Adrenal gland (tissue), 5 donors: ENCODE measurements at regions not wholly inside any gene's neighbourhood (a gene's known extent, or its start where the extent isn't known, plus 50 kb on each side); places are given as distances from the start of the nearest gene placed in this dataset.

Source experiments
- POLR2A ChIP-seq, 2 donors: fragments of 450-650 bp; IDR thresholded peaks; one replicate each; pipeline ENCODE4 v1.6.1; 2017; ENCODE audit warnings: antibody characterized with exemption in 2 of 2, mild to moderate bottlenecking in 2 of 2, moderate library complexity in 1 of 2
- TF ChIP-seq, protein P1 (sequence below), 6 experiments: fragments of 450-650 bp in 4 of 6; fragments of 200-600 bp in 2 of 6; sonication (generic) in 1 of 6; IDR thresholded peaks; 1 replicate in 5 of 6; 2 replicates in 1 of 6; pipeline versions ENCODE4 v1.5.1 to v1.8.0; 2016 to 2021; ENCODE audit warnings: antibody characterized with exemption in 6 of 6, mild to moderate bottlenecking in 2 of 6, moderate library complexity in 1 of 6
- donor health status: DM: no; HTN: no; CAD: no.

DNA sequence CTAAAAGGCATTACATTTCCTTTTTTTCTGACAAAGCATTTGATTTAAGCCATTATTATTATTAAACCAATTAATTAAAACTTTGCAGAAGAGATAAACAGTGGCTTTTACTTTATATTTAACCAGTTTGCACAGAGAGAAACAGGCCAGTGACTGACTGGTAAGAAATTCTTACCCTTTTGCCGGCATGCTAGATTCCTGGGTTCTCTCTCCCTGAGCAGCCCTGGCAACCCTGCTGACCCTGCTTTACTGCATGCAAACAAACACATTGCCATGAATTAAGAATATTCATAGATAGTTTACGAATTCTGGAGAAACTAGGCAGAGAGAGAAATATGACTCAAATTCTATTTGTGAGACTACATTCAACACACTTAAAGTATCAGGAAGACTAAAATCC is 1381.4 kb upstream of the IGFBP7 start:
- TF ChIP-seq, protein P1, sequence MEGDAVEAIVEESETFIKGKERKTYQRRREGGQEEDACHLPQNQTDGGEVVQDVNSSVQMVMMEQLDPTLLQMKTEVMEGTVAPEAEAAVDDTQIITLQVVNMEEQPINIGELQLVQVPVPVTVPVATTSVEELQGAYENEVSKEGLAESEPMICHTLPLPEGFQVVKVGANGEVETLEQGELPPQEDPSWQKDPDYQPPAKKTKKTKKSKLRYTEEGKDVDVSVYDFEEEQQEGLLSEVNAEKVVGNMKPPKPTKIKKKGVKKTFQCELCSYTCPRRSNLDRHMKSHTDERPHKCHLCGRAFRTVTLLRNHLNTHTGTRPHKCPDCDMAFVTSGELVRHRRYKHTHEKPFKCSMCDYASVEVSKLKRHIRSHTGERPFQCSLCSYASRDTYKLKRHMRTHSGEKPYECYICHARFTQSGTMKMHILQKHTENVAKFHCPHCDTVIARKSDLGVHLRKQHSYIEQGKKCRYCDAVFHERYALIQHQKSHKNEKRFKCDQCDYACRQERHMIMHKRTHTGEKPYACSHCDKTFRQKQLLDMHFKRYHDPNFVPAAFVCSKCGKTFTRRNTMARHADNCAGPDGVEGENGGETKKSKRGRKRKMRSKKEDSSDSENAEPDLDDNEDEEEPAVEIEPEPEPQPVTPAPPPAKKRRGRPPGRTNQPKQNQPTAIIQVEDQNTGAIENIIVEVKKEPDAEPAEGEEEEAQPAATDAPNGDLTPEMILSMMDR (IDR thresholded peaks at IDR 0.05) = no peak
- no peak for TF ChIP-seq POLR2A (IDR thresholded peaks at IDR 0.05)
